RWPE1 (cell line): ENCODE measurements at regions not wholly inside any gene's neighbourhood (a gene's known extent, or its start where the extent isn't known, plus 50 kb on each side); places are given as distances from the start of the nearest gene placed in this dataset.

ENCODE experiments used
- CTCF ChIA-PET: fragments of 350-600 bp; sonication (Branson Sonifier 250); formaldehyde crosslinking; extraction: SDS; loops from one replicate; lab custom pipeline; 2021; lab: Yijun Ruan, JAX
- POLR2A ChIA-PET: fragments of 400-600 bp; formaldehyde crosslinking; extraction: SDS; loops from one replicate; lab custom pipeline; 2020; ENCODE audit warnings: antibody characterized with exemption; ENCODE audit not compliant: low non-redundant PET; lab: Yijun Ruan, JAX
- DNase-seq: peaks from one replicate; pipeline ENCODE4 v3.0.0; 2012; ENCODE audit warnings: low spot score
- H3K27ac ChIP-seq: fragments of 450-650 bp; 2 replicates; pipeline ENCODE4 v1.5.1; 2017
- TF ChIP-seq, protein P1 (sequence below): fragments of 450-650 bp; conservative IDR thresholded peaks from 2 replicates; pipeline ENCODE4 v1.5.1; 2017; ENCODE audit warnings: low read depth, mild to moderate bottlenecking

DNA sequence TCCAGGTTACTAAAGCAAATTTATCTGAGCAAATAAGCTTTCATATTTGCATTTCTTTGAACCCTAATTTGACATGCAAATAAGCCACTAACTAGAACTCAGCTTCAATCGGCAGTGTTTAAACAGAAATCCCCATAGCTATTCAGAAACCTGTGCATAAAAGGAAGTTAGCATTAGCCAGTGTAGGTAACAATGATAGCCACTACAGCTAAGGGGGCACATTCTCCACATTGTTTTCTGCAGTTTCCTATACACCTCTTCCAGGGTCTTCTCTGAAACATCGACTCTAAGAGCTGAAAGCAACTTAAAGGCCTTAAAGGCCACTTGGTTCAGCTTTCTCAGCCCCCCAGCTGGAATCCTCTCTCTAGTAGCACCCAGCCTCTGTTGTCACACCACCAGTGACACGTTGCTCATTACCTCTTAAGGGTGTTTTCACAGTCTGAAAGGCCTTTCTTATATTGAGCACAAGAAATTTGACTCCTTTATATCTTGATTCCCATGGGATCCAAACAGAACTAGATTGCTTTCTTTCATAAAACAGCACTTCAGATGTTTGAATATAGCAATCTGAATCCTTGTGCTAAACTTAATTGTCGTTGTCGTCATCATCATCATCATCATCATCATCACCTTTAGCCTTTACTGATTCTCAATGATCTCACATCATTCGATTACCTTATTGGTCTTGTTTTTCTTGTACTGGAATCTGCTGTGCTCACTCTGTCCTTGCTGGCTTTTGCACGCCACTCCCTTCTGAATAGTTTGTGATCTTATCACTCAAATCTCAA is 93.9 kb upstream of the DAB1 start:
- DNase-seq: no peak
- POLR2A ChIA-PET: no interaction called here
- H3K27ac ChIP-seq: no peak overlapping the region

DNA sequence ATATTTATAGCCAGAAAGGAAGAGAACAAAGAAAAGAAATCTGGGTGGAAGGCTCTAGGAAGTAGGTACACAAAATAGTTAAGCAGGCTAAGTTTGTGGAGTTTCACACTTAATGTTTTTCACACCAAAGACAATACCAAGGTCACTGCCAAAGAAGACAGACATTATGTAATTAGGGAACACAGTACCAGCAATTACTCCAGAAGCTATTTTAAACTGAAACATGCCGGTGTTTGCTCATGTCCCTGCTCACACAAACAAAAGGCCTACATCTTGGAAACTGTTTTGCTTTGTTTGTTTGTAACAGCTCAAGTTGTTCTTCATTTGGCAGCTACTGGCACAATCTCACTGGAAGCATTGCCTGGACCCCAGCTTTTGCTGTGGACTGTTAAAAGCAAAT is 88.5 kb upstream of the DAB1 start:
- no peak overlapping the region for H3K27ac ChIP-seq
- no peak for DNase-seq
- CTCF ChIA-PET: interaction anchor here (0.6 kb wide), 1 partner anchor 1599 kb away, joined by 3 read pairs; no protein-coding TSS in a partner anchor
- POLR2A ChIA-PET: no interaction called here
- TF ChIP-seq, protein P1, sequence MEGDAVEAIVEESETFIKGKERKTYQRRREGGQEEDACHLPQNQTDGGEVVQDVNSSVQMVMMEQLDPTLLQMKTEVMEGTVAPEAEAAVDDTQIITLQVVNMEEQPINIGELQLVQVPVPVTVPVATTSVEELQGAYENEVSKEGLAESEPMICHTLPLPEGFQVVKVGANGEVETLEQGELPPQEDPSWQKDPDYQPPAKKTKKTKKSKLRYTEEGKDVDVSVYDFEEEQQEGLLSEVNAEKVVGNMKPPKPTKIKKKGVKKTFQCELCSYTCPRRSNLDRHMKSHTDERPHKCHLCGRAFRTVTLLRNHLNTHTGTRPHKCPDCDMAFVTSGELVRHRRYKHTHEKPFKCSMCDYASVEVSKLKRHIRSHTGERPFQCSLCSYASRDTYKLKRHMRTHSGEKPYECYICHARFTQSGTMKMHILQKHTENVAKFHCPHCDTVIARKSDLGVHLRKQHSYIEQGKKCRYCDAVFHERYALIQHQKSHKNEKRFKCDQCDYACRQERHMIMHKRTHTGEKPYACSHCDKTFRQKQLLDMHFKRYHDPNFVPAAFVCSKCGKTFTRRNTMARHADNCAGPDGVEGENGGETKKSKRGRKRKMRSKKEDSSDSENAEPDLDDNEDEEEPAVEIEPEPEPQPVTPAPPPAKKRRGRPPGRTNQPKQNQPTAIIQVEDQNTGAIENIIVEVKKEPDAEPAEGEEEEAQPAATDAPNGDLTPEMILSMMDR: no peak

More for the DNA sequence above, 93.9 kb upstream of the DAB1 start:
- CTCF ChIA-PET: no interaction called here
- TF ChIP-seq, protein P1: no peak

DNA sequence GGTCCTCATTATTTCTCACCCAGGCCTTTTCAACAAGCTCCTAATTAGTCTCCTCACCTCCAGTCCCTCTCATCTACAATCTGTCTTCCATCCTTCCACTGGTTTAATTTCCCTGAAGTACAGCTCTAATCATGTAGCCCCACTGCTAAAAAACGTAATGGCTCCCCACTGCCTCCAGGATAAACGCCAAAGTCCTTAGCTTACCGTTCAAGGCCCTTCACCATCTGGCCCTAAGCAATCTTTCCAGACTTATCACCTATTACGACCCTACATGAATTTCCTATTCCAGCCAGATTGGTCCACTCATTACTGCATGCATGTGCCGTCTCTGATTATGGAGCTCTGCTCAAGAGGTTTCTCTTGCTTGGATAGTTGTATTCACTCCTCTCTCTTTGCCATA is 83.1 kb upstream of the DAB1 start:
- POLR2A ChIA-PET: no interaction called here
- DNase-seq: no peak
- CTCF ChIA-PET: no interaction called here
- TF ChIP-seq, protein P1: no peak
- no peak overlapping the region for H3K27ac ChIP-seq

DNA sequence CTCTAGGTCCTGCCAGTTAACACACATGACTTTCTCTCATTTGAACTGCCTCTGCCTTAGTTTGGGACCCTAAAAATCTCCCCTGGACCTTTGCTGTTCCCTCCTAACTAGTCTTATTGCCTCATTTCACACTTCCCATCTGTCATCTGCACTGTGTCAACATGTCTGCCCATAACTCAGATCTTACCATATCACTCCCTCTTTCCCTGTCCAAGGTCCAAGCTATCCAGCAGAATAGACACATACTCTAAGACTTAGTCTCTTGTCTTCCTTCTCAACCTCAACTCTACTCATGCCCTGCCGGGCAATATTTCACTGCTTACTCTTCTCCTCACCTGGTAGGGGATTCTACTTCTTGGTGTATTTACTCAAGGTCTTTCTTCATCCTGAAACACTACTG is 79.5 kb upstream of the DAB1 start:
- ChIA-PET CTCF (no interaction called here), POLR2A (no interaction called here)
- TF ChIP-seq, protein P1: no peak
- no peak for DNase-seq
- H3K27ac ChIP-seq: no peak overlapping the region

DNA sequence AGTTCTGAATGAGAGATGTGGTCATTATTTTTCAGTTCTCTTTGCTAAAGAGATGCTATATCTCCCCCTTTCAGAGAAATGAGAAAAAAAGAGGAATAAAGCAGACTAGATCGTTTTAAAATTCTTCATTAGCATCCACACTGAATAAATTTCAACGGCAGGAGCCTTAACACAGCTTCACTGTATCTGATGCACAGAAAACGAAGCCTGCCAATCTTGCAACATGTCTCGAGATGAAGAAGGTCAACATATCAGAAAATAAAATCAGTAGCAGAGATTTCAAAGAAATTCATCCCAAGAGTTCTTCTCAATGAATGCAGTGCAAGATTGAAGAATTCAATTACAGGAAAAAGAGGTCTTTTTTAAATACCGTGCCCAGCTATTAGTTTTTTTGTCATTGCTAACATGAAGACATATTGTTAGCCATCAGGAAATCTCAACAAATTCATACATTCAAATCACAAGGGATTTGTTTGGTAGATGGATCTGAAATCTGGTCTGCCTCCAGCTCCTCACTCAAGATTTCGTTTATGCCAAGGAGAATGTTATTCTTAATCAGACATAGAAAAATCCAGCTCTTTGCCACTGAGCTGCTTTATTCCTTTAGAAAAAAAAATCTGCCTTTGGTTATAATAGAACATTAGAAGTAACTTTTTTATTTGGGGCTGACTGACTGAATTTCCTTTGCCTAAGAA is 76.4 kb upstream of the DAB1 start:
- no peak overlapping the region for H3K27ac ChIP-seq
- TF ChIP-seq, protein P1: no peak
- DNase-seq: no peak
- ChIA-PET POLR2A (no interaction called here), CTCF (interaction anchor here (0.7 kb wide), 1 partner anchor 516 kb away, joined by 4 read pairs; no protein-coding TSS in a partner anchor)

DNA sequence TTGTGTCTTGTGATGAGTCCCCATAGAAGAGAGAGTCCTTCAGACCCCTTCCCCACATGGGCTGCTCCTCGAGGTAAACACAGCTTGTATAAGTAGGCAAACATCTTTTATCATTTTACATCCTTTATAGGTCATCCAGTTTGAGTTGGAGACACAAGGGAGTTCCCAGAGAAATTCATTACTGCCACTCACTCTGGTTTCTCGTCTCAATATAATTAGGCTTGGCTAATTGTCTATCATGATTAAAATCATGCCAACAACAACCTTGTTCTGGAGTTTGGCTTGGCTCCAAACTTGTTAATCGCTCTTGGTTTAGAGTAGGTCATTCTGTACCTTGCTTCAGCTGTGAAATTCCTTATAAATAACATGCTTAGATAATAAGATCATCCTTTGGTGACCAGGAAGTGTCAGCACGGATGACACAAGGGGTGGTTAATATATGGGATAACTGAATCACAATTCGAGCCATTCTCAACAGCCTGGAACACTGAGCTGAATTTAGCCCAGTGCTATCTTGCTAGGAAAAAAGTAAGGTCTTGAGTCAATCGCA is 70.7 kb upstream of the DAB1 start:
- ChIA-PET CTCF (interaction anchor here (1.2 kb wide), 1 partner anchor 662 kb away, joined by 3 read pairs; no protein-coding TSS in a partner anchor), POLR2A (no interaction called here)
- DNase-seq: no peak
- TF ChIP-seq, protein P1: no peak
- no peak overlapping the region for H3K27ac ChIP-seq
